Heart left ventricle (tissue), 16 donors: ENCODE measurements at regions not wholly inside any gene's neighbourhood (a gene's known extent, or its start where the extent isn't known, plus 50 kb on each side); places are given as distances from the start of the nearest gene placed in this dataset.
A peak's percentile ranks its signal among the peaks of the same experiment; 100 is the strongest.

Experiments
- ATAC-seq, 4 donors: fragments of 200-7000 bp; cut with Tn5 transposase; one replicate each; pipeline ENCODE4 v1.9.1; 2020 to 2022; ENCODE audit warnings: moderate library complexity in 4 of 4, mild to moderate bottlenecking in 3 of 4, moderate number of reproducible peaks in 1 of 4
- DNase-seq, 5 donors: peaks; one replicate each; pipeline ENCODE4 v3.0.0-alpha.2; 2020
- H3K27ac ChIP-seq, 12 donors: fragments of 200-600 bp; sonication (generic) in 4 of 12; one replicate each; pipeline versions ENCODE4 v1.5.0 to v1.8.0; 2016 to 2022; ENCODE audit warnings: mild to moderate bottlenecking in 2 of 12
- H3K27me3 ChIP-seq, 9 donors: fragments of 200-600 bp; sonication (generic) in 2 of 9; one replicate each; pipeline versions ENCODE4 v1.5.1 to v1.8.0; 2016 to 2022; ENCODE audit warnings: mild to moderate bottlenecking in 3 of 9
- H3K36me3 ChIP-seq, 9 donors: fragments of 200-600 bp; sonication (generic) in 2 of 9; one replicate each; pipeline versions ENCODE4 v1.5.0 to v1.8.0; 2018 to 2022; ENCODE audit warnings: mild to moderate bottlenecking in 2 of 9
- H3K4me1 ChIP-seq, 12 donors: fragments of 200-600 bp; sonication (generic) in 4 of 12; one replicate each; pipeline versions ENCODE4 v1.5.0 to v1.8.0; 2016 to 2022; ENCODE audit warnings: mild to moderate bottlenecking in 3 of 12
- H3K4me3 ChIP-seq, 12 donors: fragments of 200-600 bp; sonication (generic) in 4 of 12; one replicate each; pipeline versions ENCODE4 v1.5.0 to v1.8.0; 2017 to 2022; ENCODE audit warnings: mild to moderate bottlenecking in 9 of 12, moderate library complexity in 4 of 12
- H3K9me3 ChIP-seq, 12 donors: fragments of 200-600 bp; sonication (generic) in 4 of 12; one replicate each; pipeline versions ENCODE4 v1.5.0 to v1.8.0; 2016 to 2022; ENCODE audit warnings: mild to moderate bottlenecking in 1 of 12
- POLR2A ChIP-seq, 2 donors: fragments of 450-650 bp; IDR thresholded peaks; one replicate each; pipeline ENCODE4 v1.6.1; 2017; ENCODE audit warnings: antibody characterized with exemption in 2 of 2, mild to moderate bottlenecking in 2 of 2, moderate library complexity in 2 of 2
- WGBS, 4 donors: extraction: QIAGEN DNeasy Blood & Tissue Kit in 2 of 4; methylation state at CpG; one replicate each; pipeline versions ENCODE4 v1.1.5 to v1.1.7; 2013 to 2018; 5-methylcytosine and 5-hydroxymethylcytosine counted together
- intact Hi-C, 10 donors: fragments of 100-400 bp; cut with DNase I; formaldehyde crosslinking; loops; one replicate each; pipeline versions ENCODE4 v1.11.1 to v1.14.2; 2022
- TF ChIP-seq, protein P1 (sequence below), 12 donors: fragments of 200-600 bp; sonication (generic) in 4 of 12; IDR thresholded peaks; one replicate each; pipeline versions ENCODE4 v1.5.0 to v1.8.0; 2018 to 2022; ENCODE audit warnings: antibody characterized with exemption in 12 of 12, mild to moderate bottlenecking in 5 of 12
- donor health status: ischemic (EF 13 %, LVEDD 7.1; RV severe dilation, severe dysfunction).
- donor health status: healthy with polysubstance abuse.
- donor health status: DM: no; HTN: yes; CAD: no.
- donor health status: DM: no; HTN: no; CAD: no.
- donor health status: ischemic (EF 25% LVEDD 6.9; RV normal size, moderate dysfunction).
- donor health status: ischemic (EF 25% LVEDD 5.7; RV mildly dilated, moderate dysfunction).
- donor health status: healthy.
- donor health status: DM: yes; HTN: yes; CAD: no.
- donor health status: ischemic (EF 35%, LVEDD 5.7; RV mildly dilated, moderate dysfunction).
- donor health status: nonischemic (EF 11% LVEDD 7.7; RV severe dilation, severe dysfunction).
- donor health status: DM: yes; HTN: yes; CAD: no.
- donor health status: PGD.
- donor health status: ischemic (EF 29% LVEDD 5.4; RV normal size, mild dysfunction).
- donor health status: nonischemic (EF 23%, LVEDD 6.1; RV moderate dilation, normal function).

- Histone ChIP-seq H3K4me1 (no peaks in the 10 kb centered on the region), H3K9me3 (peaks cover 0 to 4% (median 0%) of the 10 kb centered on the region in 12 donors), H3K27ac (no peak overlapping the region), H3K36me3 (no peaks in the 10 kb centered on the region), H3K4me3 (no peak overlapping the region), H3K27me3 (peaks cover 0 to 12% (median 0%) of the 10 kb centered on the region in 9 donors)
- ATAC-seq (no peak), DNase-seq (no peak)
- intact Hi-C loops: no loop called here
- 63 to 75% (median 69%) methylated on average over 4 of the region's 4 CpGs for WGBS, 4 donors
- TF ChIP-seq POLR2A (IDR thresholded peaks at IDR 0.05): no peak
- TF ChIP-seq, protein P1, sequence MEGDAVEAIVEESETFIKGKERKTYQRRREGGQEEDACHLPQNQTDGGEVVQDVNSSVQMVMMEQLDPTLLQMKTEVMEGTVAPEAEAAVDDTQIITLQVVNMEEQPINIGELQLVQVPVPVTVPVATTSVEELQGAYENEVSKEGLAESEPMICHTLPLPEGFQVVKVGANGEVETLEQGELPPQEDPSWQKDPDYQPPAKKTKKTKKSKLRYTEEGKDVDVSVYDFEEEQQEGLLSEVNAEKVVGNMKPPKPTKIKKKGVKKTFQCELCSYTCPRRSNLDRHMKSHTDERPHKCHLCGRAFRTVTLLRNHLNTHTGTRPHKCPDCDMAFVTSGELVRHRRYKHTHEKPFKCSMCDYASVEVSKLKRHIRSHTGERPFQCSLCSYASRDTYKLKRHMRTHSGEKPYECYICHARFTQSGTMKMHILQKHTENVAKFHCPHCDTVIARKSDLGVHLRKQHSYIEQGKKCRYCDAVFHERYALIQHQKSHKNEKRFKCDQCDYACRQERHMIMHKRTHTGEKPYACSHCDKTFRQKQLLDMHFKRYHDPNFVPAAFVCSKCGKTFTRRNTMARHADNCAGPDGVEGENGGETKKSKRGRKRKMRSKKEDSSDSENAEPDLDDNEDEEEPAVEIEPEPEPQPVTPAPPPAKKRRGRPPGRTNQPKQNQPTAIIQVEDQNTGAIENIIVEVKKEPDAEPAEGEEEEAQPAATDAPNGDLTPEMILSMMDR (IDR thresholded peaks at IDR 0.05): no peak
These were observed 113.7 kb downstream of the WNT7A start for GRCh38 chr3:13766128-13766527.

- Histone ChIP-seq H3K4me1 (no peaks in the 10 kb centered on the region), H3K27me3 (peaks cover 0 to 10% (median 0%) of the 10 kb centered on the region in 9 donors), H3K4me3 (no peak overlapping the region), H3K36me3 (no peaks in the 10 kb centered on the region), H3K9me3 (peaks cover 0 to 4% (median 0%) of the 10 kb centered on the region in 12 donors), H3K27ac (no peak overlapping the region)
- DNase-seq (peak in 1 of 5 donors; percentile 30), ATAC-seq (no peak)
- no peak for TF ChIP-seq POLR2A (IDR thresholded peaks at IDR 0.05)
- TF ChIP-seq, protein P1 (IDR thresholded peaks at IDR 0.05): no peak
- 57 to 68% (median 66%) methylated on average over 9 of the region's 9 CpGs for WGBS, 4 donors
- intact Hi-C loops: no loop called here
These were observed 115.7 kb downstream of the WNT7A start for GRCh38 chr3:13764161-13764560.

- ATAC-seq (no peak), DNase-seq (peak in 1 of 5 donors; percentile 14)
- no peak overlapping the region for H3K4me3 ChIP-seq
- TF ChIP-seq, protein P1 (IDR thresholded peaks at IDR 0.05): no peak
- no peak for TF ChIP-seq POLR2A (IDR thresholded peaks at IDR 0.05)
- no peaks in the 10 kb centered on the region for H3K36me3 ChIP-seq
- H3K27ac ChIP-seq: no peak overlapping the region
- peaks cover 0 to 4% (median 0%) of the 10 kb centered on the region in 9 donors for H3K27me3 ChIP-seq
- 62 to 78% (median 66%) methylated on average over 7 of the region's 7 CpGs for WGBS, 4 donors
- intact Hi-C loops: no loop called here
- no peaks in the 10 kb centered on the region for H3K4me1 ChIP-seq
- H3K9me3 ChIP-seq: peaks cover 0 to 4% (median 0%) of the 10 kb centered on the region in 12 donors
These were observed 117.0 kb downstream of the WNT7A start for GRCh38 chr3:13762906-13763305.

GRCh38 chr3:13750731-13751130 is 129.1 kb downstream of the WNT7A start:
- Histone ChIP-seq H3K4me3 (no peak overlapping the region), H3K27me3 (peaks cover 0 to 11% (median 0%) of the 10 kb centered on the region in 9 donors), H3K36me3 (no peaks in the 10 kb centered on the region), H3K27ac (no peak overlapping the region), H3K9me3 (peaks cover 0 to 14% (median 3%) of the 10 kb centered on the region in 12 donors), H3K4me1 (no peaks in the 10 kb centered on the region)
- ATAC-seq (no peak), DNase-seq (no peak)
- intact Hi-C loops: no loop called here
- TF ChIP-seq POLR2A (IDR thresholded peaks at IDR 0.05): no peak
- TF ChIP-seq, protein P1 (IDR thresholded peaks at IDR 0.05): no peak
- 73 to 93% (median 82%) methylated on average over 1 of the region's 1 CpG for WGBS, 4 donors
